ENCODE measurements at regions not wholly inside any gene's neighbourhood (a gene's known extent, or its start where the extent isn't known, plus 50 kb on each side); places are given as distances from the start of the nearest gene placed in this dataset.

DNA sequence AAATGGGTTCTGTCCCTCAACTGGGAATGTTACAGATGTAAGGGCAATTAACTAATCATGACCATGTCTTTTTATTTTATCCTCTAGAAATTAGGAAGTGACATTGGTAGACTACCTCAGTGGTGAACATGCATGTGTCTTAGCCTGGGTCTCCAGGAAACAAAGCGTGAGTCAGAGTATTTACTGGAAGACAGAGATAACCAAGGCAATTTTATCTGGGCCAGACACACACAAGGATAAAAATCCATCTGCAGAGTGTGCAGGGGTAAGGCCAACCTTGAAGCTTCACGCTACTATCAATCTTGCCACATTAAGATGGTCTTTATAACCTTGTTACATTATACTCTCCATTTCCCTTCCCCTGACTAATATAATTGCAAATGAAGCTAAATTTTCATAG is 487.5 kb downstream of the SUCLG1 start:
- TF ChIP-seq, protein P1, sequence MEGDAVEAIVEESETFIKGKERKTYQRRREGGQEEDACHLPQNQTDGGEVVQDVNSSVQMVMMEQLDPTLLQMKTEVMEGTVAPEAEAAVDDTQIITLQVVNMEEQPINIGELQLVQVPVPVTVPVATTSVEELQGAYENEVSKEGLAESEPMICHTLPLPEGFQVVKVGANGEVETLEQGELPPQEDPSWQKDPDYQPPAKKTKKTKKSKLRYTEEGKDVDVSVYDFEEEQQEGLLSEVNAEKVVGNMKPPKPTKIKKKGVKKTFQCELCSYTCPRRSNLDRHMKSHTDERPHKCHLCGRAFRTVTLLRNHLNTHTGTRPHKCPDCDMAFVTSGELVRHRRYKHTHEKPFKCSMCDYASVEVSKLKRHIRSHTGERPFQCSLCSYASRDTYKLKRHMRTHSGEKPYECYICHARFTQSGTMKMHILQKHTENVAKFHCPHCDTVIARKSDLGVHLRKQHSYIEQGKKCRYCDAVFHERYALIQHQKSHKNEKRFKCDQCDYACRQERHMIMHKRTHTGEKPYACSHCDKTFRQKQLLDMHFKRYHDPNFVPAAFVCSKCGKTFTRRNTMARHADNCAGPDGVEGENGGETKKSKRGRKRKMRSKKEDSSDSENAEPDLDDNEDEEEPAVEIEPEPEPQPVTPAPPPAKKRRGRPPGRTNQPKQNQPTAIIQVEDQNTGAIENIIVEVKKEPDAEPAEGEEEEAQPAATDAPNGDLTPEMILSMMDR (IDR thresholded peaks at IDR 0.05), result no peak
- TF ChIP-seq, protein P2, sequence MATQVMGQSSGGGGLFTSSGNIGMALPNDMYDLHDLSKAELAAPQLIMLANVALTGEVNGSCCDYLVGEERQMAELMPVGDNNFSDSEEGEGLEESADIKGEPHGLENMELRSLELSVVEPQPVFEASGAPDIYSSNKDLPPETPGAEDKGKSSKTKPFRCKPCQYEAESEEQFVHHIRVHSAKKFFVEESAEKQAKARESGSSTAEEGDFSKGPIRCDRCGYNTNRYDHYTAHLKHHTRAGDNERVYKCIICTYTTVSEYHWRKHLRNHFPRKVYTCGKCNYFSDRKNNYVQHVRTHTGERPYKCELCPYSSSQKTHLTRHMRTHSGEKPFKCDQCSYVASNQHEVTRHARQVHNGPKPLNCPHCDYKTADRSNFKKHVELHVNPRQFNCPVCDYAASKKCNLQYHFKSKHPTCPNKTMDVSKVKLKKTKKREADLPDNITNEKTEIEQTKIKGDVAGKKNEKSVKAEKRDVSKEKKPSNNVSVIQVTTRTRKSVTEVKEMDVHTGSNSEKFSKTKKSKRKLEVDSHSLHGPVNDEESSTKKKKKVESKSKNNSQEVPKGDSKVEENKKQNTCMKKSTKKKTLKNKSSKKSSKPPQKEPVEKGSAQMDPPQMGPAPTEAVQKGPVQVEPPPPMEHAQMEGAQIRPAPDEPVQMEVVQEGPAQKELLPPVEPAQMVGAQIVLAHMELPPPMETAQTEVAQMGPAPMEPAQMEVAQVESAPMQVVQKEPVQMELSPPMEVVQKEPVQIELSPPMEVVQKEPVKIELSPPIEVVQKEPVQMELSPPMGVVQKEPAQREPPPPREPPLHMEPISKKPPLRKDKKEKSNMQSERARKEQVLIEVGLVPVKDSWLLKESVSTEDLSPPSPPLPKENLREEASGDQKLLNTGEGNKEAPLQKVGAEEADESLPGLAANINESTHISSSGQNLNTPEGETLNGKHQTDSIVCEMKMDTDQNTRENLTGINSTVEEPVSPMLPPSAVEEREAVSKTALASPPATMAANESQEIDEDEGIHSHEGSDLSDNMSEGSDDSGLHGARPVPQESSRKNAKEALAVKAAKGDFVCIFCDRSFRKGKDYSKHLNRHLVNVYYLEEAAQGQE (IDR thresholded peaks at IDR 0.05; ENCODE audit: insufficient read depth in 1 of 2, low read depth in 2 of 2, low read length in 1 of 2), result no peak

All from Panc1 (cell line).